CD4-positive, alpha-beta T cell treated with Interleukin-12 subunit alpha and Interleukin-12 subunit beta, for 1 hour (primary cell): ENCODE measurements at regions not wholly inside any gene's neighbourhood (a gene's known extent, or its start where the extent isn't known, plus 50 kb on each side); places are given as distances from the start of the nearest gene placed in this dataset.
"Not testable (repeated sequence)": the region's sequence is repeated elsewhere in the genome, so short reads cannot be mapped to it uniquely, and the experiment has no call there.

Source experiments
- DNase-seq: peaks from one replicate; pipeline ENCODE4 v3.0.0-alpha.2; 2020

GRCh38 chrX:1102786-1103185 is 109.7 kb downstream of the CRLF2 start:
- no peak for DNase-seq

GRCh38 chrX:1102221-1102620 is 110.2 kb downstream of the CRLF2 start:
- not testable (repeated sequence) for DNase-seq

GRCh38 chrX:1099146-1099770 is 113.2 kb downstream of the CRLF2 start:
- DNase-seq, result no peak

- no peak for DNase-seq
Observed at GRCh38 chrX:1097328-1097727, 115.1 kb downstream of the CRLF2 start.

GRCh38 chrX:1094566-1095333 is 117.7 kb downstream of the CRLF2 start:
- DNase-seq, result no peak

- no peak for DNase-seq
Observed at GRCh38 chrX:1093586-1094421, 118.6 kb downstream of the CRLF2 start.

GRCh38 chrX:1093121-1093520 is 119.3 kb downstream of the CRLF2 start:
- peak; percentile 36 for DNase-seq

- DNase-seq, result no peak
Observed at GRCh38 chrX:1086444-1087409, 125.7 kb downstream of the CRLF2 start.

- DNase-seq, result not testable (repeated sequence)
Observed at GRCh38 chrX:1085871-1086270, 126.6 kb downstream of the CRLF2 start.

- no peak for DNase-seq
Observed at GRCh38 chrX:1084689-1085088, 127.8 kb downstream of the CRLF2 start.

- no peak for DNase-seq
Observed at GRCh38 chrX:1076871-1077651, 135.4 kb downstream of the CRLF2 start.

- DNase-seq, result no peak
Observed at GRCh38 chrX:1075741-1076140, 136.7 kb downstream of the CRLF2 start.

GRCh38 chrX:1075156-1075555 is 137.3 kb downstream of the CRLF2 start:
- no peak for DNase-seq

- no peak for DNase-seq
Observed at GRCh38 chrX:1074755-1075154, 137.7 kb downstream of the CRLF2 start.

- DNase-seq, result no peak
Observed at GRCh38 chrX:1074172-1074571, 138.3 kb downstream of the CRLF2 start.

GRCh38 chrX:1072637-1073377 is 139.6 kb downstream of the CRLF2 start:
- no peak for DNase-seq

GRCh38 chrX:1071351-1071750 is 141.1 kb downstream of the CRLF2 start:
- DNase-seq, result no peak

- no peak for DNase-seq
Observed at GRCh38 chrX:1062351-1062750, 150.1 kb downstream of the CRLF2 start.

- DNase-seq, result no peak
Observed at GRCh38 chrX:1060562-1060960, 151.9 kb downstream of the CRLF2 start.

- no peak for DNase-seq
Observed at GRCh38 chrX:1059576-1060561, 152.6 kb downstream of the CRLF2 start.
